ENCODE measurements at regions not wholly inside any gene's neighbourhood (a gene's known extent, or its start where the extent isn't known, plus 50 kb on each side); places are given as distances from the start of the nearest gene placed in this dataset.

DNA sequence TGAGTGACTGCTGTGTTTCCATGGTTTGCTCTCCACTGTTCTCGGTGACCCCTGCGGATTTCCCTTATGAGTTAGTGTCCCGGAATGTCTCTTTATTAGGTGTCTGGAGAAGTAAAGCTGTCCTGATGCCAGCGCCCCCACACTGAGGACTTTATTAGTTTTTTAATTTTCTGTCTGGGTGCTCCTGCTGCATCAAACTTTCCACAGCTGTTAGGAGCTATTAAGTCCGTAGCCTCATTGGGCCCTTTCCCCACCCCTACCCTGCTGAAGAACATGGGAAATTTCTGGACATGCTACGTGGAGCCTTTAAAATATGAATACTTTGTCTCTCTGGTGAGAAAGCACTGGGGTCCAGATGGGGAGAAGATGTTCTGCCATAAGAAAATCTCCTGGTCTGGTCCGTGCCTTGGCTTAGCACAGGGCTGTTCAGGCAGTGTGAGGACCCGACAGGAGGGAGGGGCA lies 161.7 kb upstream of the HES1 start:
- no peaks in the 10 kb centered on the region for H3K27me3 ChIP-seq
- H3K4me2 ChIP-seq: peak overlapping the region; percentile 12
- peak overlapping the region; percentile 0 for H3K27ac ChIP-seq
- no peak for TF ChIP-seq EZH2 (IDR thresholded peaks at IDR 0.05; ENCODE audit: borderline replicate concordance)
- TF ChIP-seq, protein P1, sequence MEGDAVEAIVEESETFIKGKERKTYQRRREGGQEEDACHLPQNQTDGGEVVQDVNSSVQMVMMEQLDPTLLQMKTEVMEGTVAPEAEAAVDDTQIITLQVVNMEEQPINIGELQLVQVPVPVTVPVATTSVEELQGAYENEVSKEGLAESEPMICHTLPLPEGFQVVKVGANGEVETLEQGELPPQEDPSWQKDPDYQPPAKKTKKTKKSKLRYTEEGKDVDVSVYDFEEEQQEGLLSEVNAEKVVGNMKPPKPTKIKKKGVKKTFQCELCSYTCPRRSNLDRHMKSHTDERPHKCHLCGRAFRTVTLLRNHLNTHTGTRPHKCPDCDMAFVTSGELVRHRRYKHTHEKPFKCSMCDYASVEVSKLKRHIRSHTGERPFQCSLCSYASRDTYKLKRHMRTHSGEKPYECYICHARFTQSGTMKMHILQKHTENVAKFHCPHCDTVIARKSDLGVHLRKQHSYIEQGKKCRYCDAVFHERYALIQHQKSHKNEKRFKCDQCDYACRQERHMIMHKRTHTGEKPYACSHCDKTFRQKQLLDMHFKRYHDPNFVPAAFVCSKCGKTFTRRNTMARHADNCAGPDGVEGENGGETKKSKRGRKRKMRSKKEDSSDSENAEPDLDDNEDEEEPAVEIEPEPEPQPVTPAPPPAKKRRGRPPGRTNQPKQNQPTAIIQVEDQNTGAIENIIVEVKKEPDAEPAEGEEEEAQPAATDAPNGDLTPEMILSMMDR (IDR thresholded peaks at IDR 0.05; ENCODE audit: poor library complexity): no peak
- no peak for TF ChIP-seq EZH2phosphoT487 (IDR thresholded peaks at IDR 0.05; ENCODE audit: low read depth, severe bottlenecking, unreplicated experiment)
- H3K36me3 ChIP-seq (replicated peaks; ENCODE audit: insufficient read depth, low read depth): no peaks in the 10 kb centered on the region
- no peaks in the 10 kb centered on the region for H3K9me2 ChIP-seq (replicated peaks; ENCODE audit: insufficient read depth)
- no peak overlapping the region for H3K4me3 ChIP-seq
- 41% methylated on average over 8 of the region's 8 CpGs for WGBS (ENCODE audit: low lambda C conversion rate, missing lambda C conversion rate)
- no peak overlapping the region for H2AFZ ChIP-seq
- H4K20me1 ChIP-seq (ENCODE audit: insufficient read depth, poor library complexity, severe bottlenecking): no peaks in the 10 kb centered on the region
- no peaks in the 10 kb centered on the region for H3K79me2 ChIP-seq
- peak; percentile 41 for DNase-seq (ENCODE audit: low spot score)
- H3K4me1 ChIP-seq (ENCODE audit: insufficient read depth): peaks cover 24% of the 10 kb centered on the region
- H3K9me3 ChIP-seq (ENCODE audit: low read depth): no peaks in the 10 kb centered on the region

DNA sequence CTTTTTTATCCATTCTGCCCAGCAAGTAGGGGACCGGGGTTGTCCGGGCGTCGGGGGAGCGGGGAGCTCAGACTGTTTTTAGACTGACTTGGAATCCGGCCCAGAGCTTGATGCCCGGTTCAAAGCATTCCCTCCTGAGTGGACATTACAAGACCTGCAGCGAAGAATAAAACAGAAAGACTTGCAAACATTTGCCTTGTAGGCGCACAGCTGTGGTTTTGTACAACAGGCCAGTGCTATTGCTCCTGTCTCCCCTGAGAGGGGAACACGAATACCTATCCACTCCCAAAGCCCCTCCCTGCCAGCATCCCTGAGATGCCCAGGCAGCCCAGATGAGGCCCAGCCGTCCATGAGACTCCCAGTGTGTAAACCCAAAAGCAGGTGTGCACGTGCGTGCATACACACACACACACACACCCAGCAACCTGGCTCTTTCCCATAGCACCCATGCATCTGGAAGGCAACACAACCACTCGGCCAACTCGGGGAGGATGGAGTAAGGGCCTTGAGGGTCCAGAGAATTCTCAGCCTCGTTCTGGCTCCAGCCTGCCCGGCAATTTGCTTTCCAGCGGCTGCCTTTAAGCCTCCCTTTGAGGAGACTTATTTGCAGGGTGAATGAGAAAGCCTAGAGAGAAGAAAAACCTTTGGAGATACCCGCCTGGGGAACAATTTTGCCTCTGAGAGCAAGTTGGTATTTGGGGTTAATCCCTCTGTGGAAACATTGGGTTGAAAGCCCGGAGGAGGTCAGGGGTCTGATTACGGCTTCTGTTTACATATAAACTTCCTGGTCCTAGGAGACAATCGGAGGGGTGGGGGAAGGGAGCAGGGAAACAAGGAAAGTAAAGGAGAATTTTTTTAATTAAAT lies 161.0 kb upstream of the HES1 start:
- H3K9me2 ChIP-seq (replicated peaks; ENCODE audit: insufficient read depth): no peaks in the 10 kb centered on the region
- peak overlapping the region; percentile 0 for H3K27ac ChIP-seq
- peak overlapping the region; percentile 46 for H2AFZ ChIP-seq
- 41% methylated on average over 22 of the region's 22 CpGs for WGBS (ENCODE audit: low lambda C conversion rate, missing lambda C conversion rate)
- H3K27me3 ChIP-seq: no peaks in the 10 kb centered on the region
- H3K36me3 ChIP-seq (replicated peaks; ENCODE audit: insufficient read depth, low read depth): no peaks in the 10 kb centered on the region
- no peak for DNase-seq (ENCODE audit: low spot score)
- no peaks in the 10 kb centered on the region for H4K20me1 ChIP-seq (ENCODE audit: insufficient read depth, poor library complexity, severe bottlenecking)
- TF ChIP-seq, protein P1 (IDR thresholded peaks at IDR 0.05; ENCODE audit: poor library complexity): no peak
- TF ChIP-seq EZH2phosphoT487 (IDR thresholded peaks at IDR 0.05; ENCODE audit: low read depth, severe bottlenecking, unreplicated experiment) (no peak), EZH2 (IDR thresholded peaks at IDR 0.05; ENCODE audit: borderline replicate concordance) (no peak)
- H3K4me3 ChIP-seq: no peak overlapping the region
- H3K4me1 ChIP-seq (ENCODE audit: insufficient read depth): peaks cover 24% of the 10 kb centered on the region
- no peaks in the 10 kb centered on the region for H3K79me2 ChIP-seq
- H3K4me2 ChIP-seq: peak overlapping the region; percentile 23
- H3K9me3 ChIP-seq (ENCODE audit: low read depth): no peaks in the 10 kb centered on the region

DNA sequence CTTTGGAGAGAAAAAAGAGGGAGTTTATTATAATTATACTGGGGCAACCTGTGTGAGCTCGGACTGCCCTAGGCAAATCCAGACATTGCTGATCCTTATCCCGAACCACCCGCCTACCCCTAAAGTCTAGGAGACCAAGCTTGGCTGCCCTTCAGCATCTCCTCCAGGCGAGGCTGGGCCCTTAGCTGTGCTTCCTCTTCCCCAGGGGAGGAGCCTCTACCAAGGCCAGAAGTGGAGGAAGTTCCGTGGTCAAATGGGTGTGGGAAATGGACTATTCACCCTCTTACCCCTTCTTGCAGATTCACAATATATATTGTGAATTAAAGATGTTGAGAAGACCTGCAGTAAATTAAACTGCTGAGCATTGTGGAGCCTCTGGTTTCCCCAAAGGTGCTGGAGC lies 158.3 kb upstream of the HES1 start:
- no peaks in the 10 kb centered on the region for H3K27me3 ChIP-seq
- H2AFZ ChIP-seq: no peak overlapping the region
- H3K9me3 ChIP-seq (ENCODE audit: low read depth): no peaks in the 10 kb centered on the region
- no peak overlapping the region for H3K4me3 ChIP-seq
- no peaks in the 10 kb centered on the region for H3K36me3 ChIP-seq (replicated peaks; ENCODE audit: insufficient read depth, low read depth)
- H4K20me1 ChIP-seq (ENCODE audit: insufficient read depth, poor library complexity, severe bottlenecking): no peaks in the 10 kb centered on the region
- H3K27ac ChIP-seq: no peak overlapping the region
- TF ChIP-seq EZH2 (IDR thresholded peaks at IDR 0.05; ENCODE audit: borderline replicate concordance) (no peak), EZH2phosphoT487 (IDR thresholded peaks at IDR 0.05; ENCODE audit: low read depth, severe bottlenecking, unreplicated experiment) (no peak)
- TF ChIP-seq, protein P1 (IDR thresholded peaks at IDR 0.05; ENCODE audit: poor library complexity): no peak
- WGBS (ENCODE audit: low lambda C conversion rate, missing lambda C conversion rate): 92% methylated on average over 5 of the region's 5 CpGs
- H3K9me2 ChIP-seq (replicated peaks; ENCODE audit: insufficient read depth): no peaks in the 10 kb centered on the region
- DNase-seq (ENCODE audit: low spot score): no peak
- H3K4me1 ChIP-seq (ENCODE audit: insufficient read depth): peaks cover 19% of the 10 kb centered on the region
- H3K79me2 ChIP-seq: no peaks in the 10 kb centered on the region
- no peak overlapping the region for H3K4me2 ChIP-seq

Measured in hepatocyte (in vitro differentiated cells).